HL-60 (cell line): ENCODE measurements at regions not wholly inside any gene's neighbourhood (a gene's known extent, or its start where the extent isn't known, plus 50 kb on each side); places are given as distances from the start of the nearest gene placed in this dataset.

ENCODE experiments used
- DNase-seq, 2 experiments: peaks; one replicate each; pipeline ENCODE4 v3.0.0-alpha.2; 2010 to 2020; ENCODE audit warnings: low read depth in 1 of 2, low spot score in 1 of 2
- H3K27ac ChIP-seq: fragments of 250-450 bp; sonication (Bioruptor Pico); replicated peaks from 2 replicates; pipeline ENCODE4 v1.5.1; 2020; ENCODE audit warnings: mild to moderate bottlenecking, moderate library complexity
- H3K27me3 ChIP-seq: fragments of 250-450 bp; sonication (Bioruptor Pico); 2 replicates; pipeline ENCODE4 v1.5.1; 2021; ENCODE audit warnings: mild to moderate bottlenecking, moderate library complexity; ENCODE audit not compliant: insufficient read depth, poor library complexity, severe bottlenecking
- H3K4me3 ChIP-seq: replicated peaks from 2 replicates; pipeline ENCODE4 v1.5.1; 2011; ENCODE audit warnings: mild to moderate bottlenecking, control low read depth, low read length; ENCODE audit not compliant: insufficient read depth
- CTCF ChIP-seq: IDR thresholded peaks from one replicate; pipeline ENCODE4 v1.5.1; 2011; ENCODE audit warnings: low read length, control low read depth, inconsistent platforms; ENCODE audit not compliant: insufficient read depth
- GABPA ChIP-seq: IDR thresholded peaks from 2 replicates; pipeline ENCODE4 v1.6.1; 2012; ENCODE audit warnings: low read depth
- POLR2AphosphoS5 ChIP-seq: IDR thresholded peaks from 2 replicates; pipeline ENCODE4 v1.6.1; 2012; ENCODE audit warnings: low read depth
- REST ChIP-seq: IDR thresholded peaks from 2 replicates; pipeline ENCODE4 v1.6.1; 2012; ENCODE audit warnings: low read depth; ENCODE audit not compliant: insufficient replicate concordance
- SPI1 ChIP-seq: IDR thresholded peaks from 2 replicates; pipeline ENCODE4 v1.6.1; 2012; ENCODE audit warnings: low read depth, mild to moderate bottlenecking, borderline replicate concordance

- no peak for DNase-seq
- Histone ChIP-seq H3K27me3 (peaks cover 4% of the 10 kb centered on the region), H3K27ac (no peak overlapping the region), H3K4me3 (no peak overlapping the region)
- no peak for TF ChIP-seq SPI1
- no peak for TF ChIP-seq GABPA
- TF ChIP-seq REST, result no peak
- TF ChIP-seq CTCF, result no peak
- TF ChIP-seq POLR2AphosphoS5, result no peak
Observed at GRCh38 chr13:60699636-60700035, 302.6 kb downstream of the TDRD3 start.

- no peak for TF ChIP-seq REST
- TF ChIP-seq GABPA, result no peak
- no peak for TF ChIP-seq POLR2AphosphoS5
- TF ChIP-seq CTCF, result no peak
- TF ChIP-seq SPI1, result no peak
- Histone ChIP-seq H3K4me3 (no peak overlapping the region), H3K27me3 (peaks cover 4% of the 10 kb centered on the region), H3K27ac (no peak overlapping the region)
- no peak for DNase-seq
Observed at GRCh38 chr13:60696602-60697001, 299.6 kb downstream of the TDRD3 start.

GRCh38 chr13:60691268-60691667 is 294.2 kb downstream of the TDRD3 start:
- Histone ChIP-seq H3K27ac (no peak overlapping the region), H3K4me3 (no peak overlapping the region), H3K27me3 (no peaks in the 10 kb centered on the region)
- DNase-seq, result no peak
- TF ChIP-seq GABPA, result no peak
- TF ChIP-seq CTCF, result no peak
- TF ChIP-seq REST, result no peak
- TF ChIP-seq SPI1, result no peak
- no peak for TF ChIP-seq POLR2AphosphoS5
